ENCODE measurements at regions not wholly inside any gene's neighbourhood (a gene's known extent, or its start where the extent isn't known, plus 50 kb on each side); places are given as distances from the start of the nearest gene placed in this dataset.

GRCh38 chr1:244918421-244919319 lies 54.3 kb upstream of the HNRNPU start:
- no peaks in the 10 kb centered on the region for H3K9me3 ChIP-seq (replicated peaks; ENCODE audit: control insufficient read depth, insufficient read depth, low read depth, low read length)
- no peaks in the 10 kb centered on the region for H3K9me1 ChIP-seq (ENCODE audit: control insufficient read depth, insufficient read depth, low read length)
- H3K27me3 ChIP-seq (ENCODE audit: control insufficient read depth in 2 of 2, insufficient read depth in 2 of 2, low read length in 2 of 2): no peaks in the 10 kb centered on the region
- FAIRE-seq: peak; percentile 86
- no peaks in the 10 kb centered on the region for H3K36me3 ChIP-seq (ENCODE audit: control insufficient read depth, insufficient read depth, low read length)
- in situ Hi-C loops (cut with MboI) (no loop called here), intact Hi-C loops (cut with micrococcal nuclease) (loop anchor here (2.0 to 5.0 kb wide), 4 partner anchors 50 to 124 kb away; partner anchors contain the start of gene HNRNPU)
- POLR2A ChIA-PET: interaction anchor here (0.7 to 1.0 kb wide), 2 partner anchors 12 to 469 kb away, joined by 3 to 4 read pairs; no protein-coding TSS in a partner anchor
- peaks cover 7 to 13% of the 10 kb centered on the region in 2 experiments; a peak in 3 of 5 replicates for H3K4me1 ChIP-seq (replicated peaks in 1 of 2; ENCODE audit: control insufficient read depth in 2 of 2, insufficient read depth in 2 of 2, low read length in 2 of 2)
- no peaks in the 10 kb centered on the region for H3K79me2 ChIP-seq (ENCODE audit: control insufficient read depth, insufficient read depth, low read length)
- WGBS (ENCODE audit: insufficient coverage, low coverage, missing lambda C conversion rate): 5% methylated on average over 50 of the region's 62 CpGs
- H2AFZ ChIP-seq (ENCODE audit: low read depth, low read length): peak overlapping the region; percentile 99
- DNase-seq (ENCODE audit: extremely low read depth in 1 of 4, low spot score in 3 of 4): peak; percentile 84 to 86 (median 85)
- H3K4me2 ChIP-seq (ENCODE audit: insufficient read depth, low read length): peak overlapping the region; percentile 84
- peak overlapping the region; percentile 36 for H3K4me3 ChIP-seq
- CTCF ChIA-PET (ENCODE audit: low intra/inter-chr PET ratio): no interaction called here
- ATAC-seq: peak; percentile 92
- H3K9ac ChIP-seq (ENCODE audit: insufficient read depth in 1 of 2, low read depth in 2 of 2, low read length in 2 of 2): peak overlapping the region; percentile 77 to 87
- BruUV-seq (replicated peaks): no TSS peak
- no peaks in the 10 kb centered on the region for H4K20me1 ChIP-seq (replicated peaks; ENCODE audit: control insufficient read depth, insufficient read depth, low read length)
- H3K27ac ChIP-seq (ENCODE audit: extremely low read depth, low read depth, low read length): peak overlapping the region; percentile 64
- no peak for TF ChIP-seq KAT7 (CRISPR knock-in tag; IDR thresholded peaks at IDR 0.05; ENCODE audit: borderline replicate concordance)
- no peak for TF ChIP-seq ZKSCAN1 (IDR thresholded peaks at IDR 0.05; ENCODE audit: low read depth, low read length)
- TF ChIP-seq CUX1 (CRISPR knock-in tag; IDR thresholded peaks at IDR 0.05): 0 out of 2 replicates have a peak, but pooled peaks have one; percentile 44
- TF ChIP-seq PHF20 (IDR thresholded peaks at IDR 0.05; ENCODE audit: partially characterized antibody): no peak
- no peak for TF ChIP-seq RFX5 (IDR thresholded peaks at IDR 0.05; ENCODE audit: low read depth, low read length)
- TF ChIP-seq SUPT5H (IDR thresholded peaks at IDR 0.05): peak; percentile 56; the same call in 1 of the 2 replicates
- TF ChIP-seq ETV1 (tag; conservative IDR thresholded peaks at IDR 0.05; ENCODE audit: low read depth): 0 out of 2 replicates have a peak, but pooled peaks have one; percentile 7
- no peak for TF ChIP-seq ZNF583 (CRISPR knock-in tag; IDR thresholded peaks at IDR 0.05)
- TF ChIP-seq, protein P1, sequence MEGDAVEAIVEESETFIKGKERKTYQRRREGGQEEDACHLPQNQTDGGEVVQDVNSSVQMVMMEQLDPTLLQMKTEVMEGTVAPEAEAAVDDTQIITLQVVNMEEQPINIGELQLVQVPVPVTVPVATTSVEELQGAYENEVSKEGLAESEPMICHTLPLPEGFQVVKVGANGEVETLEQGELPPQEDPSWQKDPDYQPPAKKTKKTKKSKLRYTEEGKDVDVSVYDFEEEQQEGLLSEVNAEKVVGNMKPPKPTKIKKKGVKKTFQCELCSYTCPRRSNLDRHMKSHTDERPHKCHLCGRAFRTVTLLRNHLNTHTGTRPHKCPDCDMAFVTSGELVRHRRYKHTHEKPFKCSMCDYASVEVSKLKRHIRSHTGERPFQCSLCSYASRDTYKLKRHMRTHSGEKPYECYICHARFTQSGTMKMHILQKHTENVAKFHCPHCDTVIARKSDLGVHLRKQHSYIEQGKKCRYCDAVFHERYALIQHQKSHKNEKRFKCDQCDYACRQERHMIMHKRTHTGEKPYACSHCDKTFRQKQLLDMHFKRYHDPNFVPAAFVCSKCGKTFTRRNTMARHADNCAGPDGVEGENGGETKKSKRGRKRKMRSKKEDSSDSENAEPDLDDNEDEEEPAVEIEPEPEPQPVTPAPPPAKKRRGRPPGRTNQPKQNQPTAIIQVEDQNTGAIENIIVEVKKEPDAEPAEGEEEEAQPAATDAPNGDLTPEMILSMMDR (IDR thresholded peaks at IDR 0.05 in 2 of 3, conservative IDR thresholded peaks at IDR 0.05 in 1 of 3; ENCODE audit: insufficient read depth in 2 of 3, low read depth in 1 of 3, low read length in 3 of 3): 0 out of 6 replicates have a peak, but pooled peaks of 1 of the 3 experiments have one; percentile 36
- TF ChIP-seq CTBP1 (IDR thresholded peaks at IDR 0.05; ENCODE audit: borderline replicate concordance): peak; percentile 71
- peak; percentile 42 for TF ChIP-seq KDM5B (IDR thresholded peaks at IDR 0.05; ENCODE audit: insufficient replicate concordance, low read depth, low read length)

All from K562 (cell line).